Right hindlimb (tissue), 1 donor: ENCODE measurements at regions not wholly inside any gene's neighbourhood (a gene's known extent, or its start where the extent isn't known, plus 50 kb on each side); places are given as distances from the start of the nearest gene placed in this dataset.

ENCODE experiments used
- DNase-seq: peaks from one replicate; pipeline ENCODE4 v3.0.0-alpha.2; 2018

- DNase-seq = no peak
Measured at GRCh38 chr5:159725475-159725874, 190.8 kb upstream of the ADRA1B start.

GRCh38 chr5:159727167-159727566 is 189.1 kb upstream of the ADRA1B start:
- DNase-seq = no peak

- DNase-seq = no peak
Measured at GRCh38 chr5:159730285-159730684, 186.0 kb upstream of the ADRA1B start.

GRCh38 chr5:159732220-159732619 is 184.1 kb upstream of the ADRA1B start:
- no peak for DNase-seq

GRCh38 chr5:159734366-159734765 is 181.9 kb upstream of the ADRA1B start:
- no peak for DNase-seq

GRCh38 chr5:159735036-159735435 is 181.2 kb upstream of the ADRA1B start:
- no peak for DNase-seq

GRCh38 chr5:159735749-159736660 is 180.3 kb upstream of the ADRA1B start:
- no peak for DNase-seq

GRCh38 chr5:159736844-159737243 is 179.4 kb upstream of the ADRA1B start:
- no peak for DNase-seq

- DNase-seq = no peak
Measured at GRCh38 chr5:159737263-159737662, 179.0 kb upstream of the ADRA1B start.

- DNase-seq = no peak
Measured at GRCh38 chr5:159741829-159742322, 174.4 kb upstream of the ADRA1B start.

- no peak for DNase-seq
Measured at GRCh38 chr5:159743234-159743633, 173.0 kb upstream of the ADRA1B start.

GRCh38 chr5:159746707-159747106 is 169.6 kb upstream of the ADRA1B start:
- no peak for DNase-seq

GRCh38 chr5:159749146-159749545 is 167.1 kb upstream of the ADRA1B start:
- no peak for DNase-seq

- no peak for DNase-seq
Measured at GRCh38 chr5:159750226-159750625, 166.1 kb upstream of the ADRA1B start.

GRCh38 chr5:159751459-159751858 is 164.8 kb upstream of the ADRA1B start:
- no peak for DNase-seq

- no peak for DNase-seq
Measured at GRCh38 chr5:159752622-159753275, 163.5 kb upstream of the ADRA1B start.

GRCh38 chr5:159758189-159758588 is 158.1 kb upstream of the ADRA1B start:
- DNase-seq = no peak

GRCh38 chr5:159759791-159760290 is 156.4 kb upstream of the ADRA1B start:
- DNase-seq = no peak

- no peak for DNase-seq
Measured at GRCh38 chr5:159762921-159763320, 153.4 kb upstream of the ADRA1B start.

- DNase-seq = no peak
Measured at GRCh38 chr5:159763562-159763961, 152.7 kb upstream of the ADRA1B start.

GRCh38 chr5:159764283-159765134 is 151.8 kb upstream of the ADRA1B start:
- DNase-seq = no peak

GRCh38 chr5:159765135-159765433 is 151.2 kb upstream of the ADRA1B start:
- DNase-seq = no peak
